Fibroblast of lung (primary cell): ENCODE measurements at regions not wholly inside any gene's neighbourhood (a gene's known extent, or its start where the extent isn't known, plus 50 kb on each side); places are given as distances from the start of the nearest gene placed in this dataset.

ENCODE experiments used
- DNase-seq, 2 donors: peaks; one replicate each; pipeline versions ENCODE4 v3.0.0 to v3.0.0-alpha.2; 2010; ENCODE audit warnings: low read depth in 2 of 2
- H2AFZ ChIP-seq: 2 replicates; pipeline ENCODE4 v1.5.1; 2012; ENCODE audit warnings: low read length, control low read depth, inconsistent platforms
- H3K27ac ChIP-seq: 2 replicates; pipeline ENCODE4 v1.5.1; 2011; ENCODE audit warnings: low read length, control low read depth; ENCODE audit not compliant: insufficient read depth
- H3K27me3 ChIP-seq: 2 replicates; pipeline ENCODE4 v1.5.1; 2011; ENCODE audit warnings: mild to moderate bottlenecking, low read length; ENCODE audit not compliant: control insufficient read depth, insufficient read depth
- H3K36me3 ChIP-seq: 2 replicates; pipeline ENCODE4 v1.5.1; 2011; ENCODE audit warnings: low read length; ENCODE audit not compliant: control insufficient read depth, insufficient read depth
- H3K4me1 ChIP-seq: 2 replicates; pipeline ENCODE4 v1.5.1; 2011; ENCODE audit warnings: low read length; ENCODE audit not compliant: control insufficient read depth, insufficient read depth; ENCODE audit errors: extremely low read depth
- H3K4me2 ChIP-seq: 2 replicates; pipeline ENCODE4 v1.5.1; 2011; ENCODE audit warnings: low read length, control low read depth; ENCODE audit not compliant: insufficient read depth; ENCODE audit errors: extremely low read depth
- H3K4me3 ChIP-seq, 4 experiments: fragments of 200-600 bp in 1 of 4; sonication (generic) in 1 of 4; replicated peaks in 1 of 4; 2 replicates each; pipeline ENCODE4 v1.5.1; 2011 to 2016; ENCODE audit warnings: low read length in 4 of 4, low read depth in 3 of 4, mild to moderate bottlenecking in 3 of 4, control low read depth in 2 of 4, inconsistent platforms in 1 of 4, mixed read lengths in 1 of 4; ENCODE audit not compliant: insufficient read depth in 1 of 4; ENCODE audit errors: control extremely low read depth in 1 of 4
- H3K79me2 ChIP-seq: 2 replicates; pipeline ENCODE4 v1.5.1; 2012; ENCODE audit warnings: mild to moderate bottlenecking, low read length, inconsistent platforms; ENCODE audit not compliant: control insufficient read depth, insufficient read depth
- H3K9ac ChIP-seq: 2 replicates; pipeline ENCODE4 v1.5.1; 2011; ENCODE audit warnings: mild to moderate bottlenecking, low read length, control low read depth; ENCODE audit not compliant: insufficient read depth
- H3K9me3 ChIP-seq: 2 replicates; pipeline ENCODE4 v1.5.1; 2012; ENCODE audit warnings: low read depth, low read length; ENCODE audit not compliant: control insufficient read depth, insufficient read depth
- H4K20me1 ChIP-seq: 2 replicates; pipeline ENCODE4 v1.5.1; 2011; ENCODE audit warnings: low read length; ENCODE audit not compliant: control insufficient read depth, insufficient read depth; ENCODE audit errors: extremely low read depth
- CTCF ChIP-seq, 2 donors: IDR thresholded peaks in 1 of 2; conservative IDR thresholded peaks in 1 of 2; 1 replicate in 1 of 2; 2 replicates in 1 of 2; pipeline ENCODE4 v1.5.1; 2011 to 2012; ENCODE audit warnings: low read length in 2 of 2, control low read depth in 1 of 2, inconsistent platforms in 1 of 2, low read depth in 1 of 2, mild to moderate bottlenecking in 1 of 2
- EZH2 ChIP-seq: IDR thresholded peaks from 2 replicates; pipeline ENCODE4 v1.5.1; 2012; ENCODE audit warnings: low read length, control low read depth, mild to moderate bottlenecking; ENCODE audit errors: missing control alignments

GRCh38 chr2:56449449-56449860 lies 265.7 kb downstream of the CCDC85A start:
- Histone ChIP-seq H3K36me3 (no peaks in the 10 kb centered on the region), H3K27me3 (no peaks in the 10 kb centered on the region), H3K9me3 (no peaks in the 10 kb centered on the region), H3K4me3 (no peak overlapping the region), H4K20me1 (no peaks in the 10 kb centered on the region), H3K4me1 (no peaks in the 10 kb centered on the region), H2AFZ (no peak overlapping the region), H3K27ac (no peak overlapping the region), H3K9ac (no peak overlapping the region), H3K4me2 (no peak overlapping the region), H3K79me2 (no peaks in the 10 kb centered on the region)
- no peak for DNase-seq
- no peak for TF ChIP-seq CTCF (conservative IDR thresholded peaks at IDR 0.05 in 1 of 2, IDR thresholded peaks at IDR 0.05 in 1 of 2; ENCODE audit: low read depth in 1 of 2, low read length in 2 of 2)
- TF ChIP-seq EZH2 = no peak

DNA sequence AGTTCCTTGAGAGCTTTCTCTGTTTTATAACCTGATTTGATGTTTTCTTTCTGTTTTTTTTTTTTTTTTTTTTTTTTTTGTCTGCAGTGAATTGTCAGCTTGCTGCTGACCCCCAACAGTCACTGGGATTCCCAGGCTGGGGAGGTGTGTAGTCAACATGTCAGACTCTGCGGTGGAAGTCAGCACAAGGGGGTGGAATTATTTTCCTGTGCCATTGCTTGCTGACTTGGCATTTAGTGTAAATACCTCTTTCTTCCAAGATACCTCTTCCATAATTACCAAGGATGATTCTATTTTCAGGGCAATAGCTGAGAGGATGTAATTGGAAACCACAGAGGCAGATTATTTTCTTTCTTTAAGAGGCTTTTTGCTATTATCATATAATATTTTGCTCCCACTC lies 266.3 kb downstream of the CCDC85A start:
- Histone ChIP-seq H4K20me1 (no peaks in the 10 kb centered on the region), H3K9me3 (no peaks in the 10 kb centered on the region), H3K27me3 (no peaks in the 10 kb centered on the region), H3K4me3 (no peak overlapping the region), H3K4me2 (no peak overlapping the region), H3K9ac (no peak overlapping the region), H3K4me1 (no peaks in the 10 kb centered on the region), H3K27ac (no peak overlapping the region), H2AFZ (no peak overlapping the region), H3K79me2 (no peaks in the 10 kb centered on the region), H3K36me3 (no peaks in the 10 kb centered on the region)
- no peak for DNase-seq
- TF ChIP-seq EZH2 = no peak
- no peak for TF ChIP-seq CTCF (conservative IDR thresholded peaks at IDR 0.05 in 1 of 2, IDR thresholded peaks at IDR 0.05 in 1 of 2; ENCODE audit: low read depth in 1 of 2, low read length in 2 of 2)

GRCh38 chr2:56450772-56451171 lies 267.0 kb downstream of the CCDC85A start:
- Histone ChIP-seq H3K9me3 (no peaks in the 10 kb centered on the region), H3K36me3 (no peaks in the 10 kb centered on the region), H4K20me1 (no peaks in the 10 kb centered on the region), H3K4me3 (no peak overlapping the region), H3K4me1 (no peaks in the 10 kb centered on the region), H3K79me2 (no peaks in the 10 kb centered on the region), H3K27me3 (no peaks in the 10 kb centered on the region), H3K9ac (no peak overlapping the region), H3K27ac (no peak overlapping the region), H3K4me2 (no peak overlapping the region), H2AFZ (no peak overlapping the region)
- no peak for TF ChIP-seq EZH2
- no peak for TF ChIP-seq CTCF (conservative IDR thresholded peaks at IDR 0.05 in 1 of 2, IDR thresholded peaks at IDR 0.05 in 1 of 2; ENCODE audit: low read depth in 1 of 2, low read length in 2 of 2)
- no peak for DNase-seq
